GM12878 (cell line): ENCODE measurements at regions not wholly inside any gene's neighbourhood (a gene's known extent, or its start where the extent isn't known, plus 50 kb on each side); places are given as distances from the start of the nearest gene placed in this dataset.

Experiments used
- ATAC-seq: fragments of 200-7000 bp; cut with Tn5 transposase; 3 replicates; pipeline ENCODE4 v1.9.1; 2020; ENCODE audit warnings: mild to moderate bottlenecking, moderate library complexity
- BruUV-seq: library from RNA; stranded (reverse); fragments of 400-500 nt; replicated peaks from 2 replicates; lab custom pipeline; 2021; lab: Mats Ljungman, UMichigan
- CTCF ChIA-PET: fragments of 300-600 bp; sonication (Branson Sonifier 250); formaldehyde crosslinking; extraction: SDS; loops from one replicate; lab custom pipeline; 2021; ENCODE audit warnings: inconsistent platforms; lab: Yijun Ruan, JAX
- POLR2A ChIA-PET: fragments of 350-600 bp; formaldehyde crosslinking; extraction: SDS; loops from one replicate; lab custom pipeline; 2021; ENCODE audit warnings: inconsistent platforms; lab: Charles Lee
- RAD21 ChIA-PET: fragments of 300-600 bp; sonication (Branson Sonifier 250); formaldehyde crosslinking; loops from one replicate; lab custom pipeline; 2023; ENCODE audit warnings: antibody characterized with exemption; ENCODE audit not compliant: unreplicated experiment; lab: Charles Lee
- SMC1A ChIA-PET: fragments of 300-600 bp; sonication (Branson Sonifier 250); formaldehyde crosslinking; loops from one replicate; lab custom pipeline; 2023; ENCODE audit not compliant: unreplicated experiment, uncharacterized antibody; lab: Charles Lee
- DNase-seq: peaks from one replicate; pipeline ENCODE4 v3.0.0-alpha.2; 2011; ENCODE audit warnings: low read depth, low spot score
- FAIRE-seq: peaks from 3 replicates; lab custom pipeline; 2011; peaks lifted over from hg19 to GRCh38; lab: Jason Lieb, UNC
- H2AFZ ChIP-seq: 2 replicates; pipeline ENCODE4 v1.6.0; 2011; ENCODE audit warnings: low read depth, low read length, control low read depth; ENCODE audit not compliant: control insufficient read depth
- H3K27ac ChIP-seq: 2 replicates; pipeline ENCODE4 v1.5.1; 2011; ENCODE audit warnings: control low read depth; ENCODE audit not compliant: control insufficient read depth, insufficient read depth
- H3K27me3 ChIP-seq, 2 experiments: replicated peaks in 1 of 2; 2 replicates each; pipeline versions ENCODE4 v1.6.0 to v1.6.1; 2011; ENCODE audit warnings: low read length in 1 of 2; ENCODE audit not compliant: control insufficient read depth in 2 of 2, insufficient read depth in 2 of 2
- H3K36me3 ChIP-seq, 2 experiments: 2 replicates each; pipeline ENCODE4 v1.5.1; 2011; ENCODE audit warnings: low read length in 1 of 2; ENCODE audit not compliant: control insufficient read depth in 2 of 2, insufficient read depth in 2 of 2
- H3K4me1 ChIP-seq: 2 replicates; pipeline ENCODE4 v1.6.1; 2011; ENCODE audit warnings: mild to moderate bottlenecking, low read length, moderate library complexity, mixed read lengths; ENCODE audit not compliant: control insufficient read depth, insufficient read depth
- H3K4me2 ChIP-seq: 2 replicates; pipeline ENCODE4 v1.6.0; 2011; ENCODE audit warnings: control low read depth; ENCODE audit not compliant: control insufficient read depth, insufficient read depth
- H3K4me3 ChIP-seq: fragments of 200-600 bp; sonication (generic); 2 replicates; pipeline ENCODE4 v1.5.1; 2016
- H3K79me2 ChIP-seq: 2 replicates; pipeline ENCODE4 v1.6.0; 2011; ENCODE audit warnings: low read length; ENCODE audit not compliant: control insufficient read depth, insufficient read depth
- H3K9ac ChIP-seq: 2 replicates; pipeline ENCODE4 v1.8.0; 2011; ENCODE audit warnings: low read length, control low read depth, mixed read lengths; ENCODE audit not compliant: control insufficient read depth, insufficient read depth
- H3K9me3 ChIP-seq: replicated peaks from 3 replicates; pipeline ENCODE4 v1.5.1; 2011; ENCODE audit warnings: mild to moderate bottlenecking, low read length; ENCODE audit not compliant: control insufficient read depth, insufficient read depth
- H4K20me1 ChIP-seq: 2 replicates; pipeline ENCODE4 v1.6.0; 2011; ENCODE audit not compliant: control insufficient read depth, insufficient read depth
- BCLAF1 ChIP-seq: fragments of 450-650 bp; IDR thresholded peaks from 2 replicates; pipeline ENCODE4 v1.6.1; 2017; ENCODE audit warnings: antibody characterized with exemption, mild to moderate bottlenecking, moderate library complexity
- CBFB ChIP-seq: IDR thresholded peaks from 2 replicates; pipeline ENCODE4 v1.6.1; 2016; ENCODE audit warnings: antibody characterized with exemption, low read depth
- CHD1 ChIP-seq: IDR thresholded peaks from 2 replicates; pipeline ENCODE4 v1.6.1; 2012; ENCODE audit warnings: low read depth, low read length, improper control_type of control experiment
- EGR1 ChIP-seq, 2 experiments: IDR thresholded peaks; 1 replicate in 1 of 2; 2 replicates in 1 of 2; pipeline ENCODE4 v1.6.1; 2011 to 2012; ENCODE audit warnings: low read depth in 2 of 2, low read length in 2 of 2, borderline replicate concordance in 1 of 2, mild to moderate bottlenecking in 1 of 2, moderate library complexity in 1 of 2
- FOXM1 ChIP-seq: IDR thresholded peaks from 2 replicates; pipeline ENCODE4 v1.6.1; 2012; ENCODE audit warnings: low read depth, mild to moderate bottlenecking, inconsistent platforms, low read length, moderate library complexity
- KLF5 ChIP-seq: fragments of 450-650 bp; IDR thresholded peaks from 2 replicates; pipeline ENCODE4 v1.6.1; 2014; ENCODE audit warnings: mild to moderate bottlenecking; ENCODE audit not compliant: partially characterized antibody
- LARP7 ChIP-seq: fragments of 450-650 bp; IDR thresholded peaks from 2 replicates; pipeline ENCODE4 v1.6.1; 2017; ENCODE audit warnings: mild to moderate bottlenecking
- MEF2B ChIP-seq: fragments of 450-650 bp; IDR thresholded peaks from 2 replicates; pipeline ENCODE4 v1.6.1; 2018; ENCODE audit warnings: mild to moderate bottlenecking, moderate library complexity; ENCODE audit not compliant: partially characterized antibody, poor library complexity, severe bottlenecking
- NFIC ChIP-seq: IDR thresholded peaks from 2 replicates; pipeline ENCODE4 v1.6.1; 2012; ENCODE audit warnings: low read depth, mild to moderate bottlenecking, inconsistent platforms, low read length, moderate library complexity
- PAX8 ChIP-seq: fragments of 450-650 bp; IDR thresholded peaks from 2 replicates; pipeline ENCODE4 v1.6.1; 2017; ENCODE audit warnings: mild to moderate bottlenecking, moderate library complexity
- RFX5 ChIP-seq: IDR thresholded peaks from 2 replicates; pipeline ENCODE4 v1.6.1; 2011; ENCODE audit warnings: low read depth, low read length, improper control_type of control experiment
- SMAD1 ChIP-seq: fragments of 450-650 bp; IDR thresholded peaks from 2 replicates; pipeline ENCODE4 v1.6.1; 2018; ENCODE audit warnings: mild to moderate bottlenecking, low read depth; ENCODE audit not compliant: partially characterized antibody
- SUZ12 ChIP-seq: fragments of 200-600 bp; sonication (generic); IDR thresholded peaks from one replicate; pipeline ENCODE4 v1.6.1; 2018; ENCODE audit warnings: antibody characterized with exemption, mild to moderate bottlenecking; ENCODE audit not compliant: unreplicated experiment
- TAF1 ChIP-seq: IDR thresholded peaks from 2 replicates; pipeline ENCODE4 v1.6.1; 2011; ENCODE audit warnings: mild to moderate bottlenecking, low read depth, low read length, borderline replicate concordance
- ZBTB33 ChIP-seq: fragments of 450-650 bp; IDR thresholded peaks from 2 replicates; pipeline ENCODE4 v1.6.1; 2017; ENCODE audit warnings: mild to moderate bottlenecking
- WGBS: methylation state at CpG from one replicate; pipeline ENCODE4 v1.1.6; 2016; ENCODE audit warnings: low lambda C conversion rate; ENCODE audit not compliant: insufficient replicate concordance, insufficient coverage; ENCODE audit errors: missing lambda C conversion rate; 5-methylcytosine and 5-hydroxymethylcytosine counted together
- in situ Hi-C: fragments of 300-500 bp; cut with MboI; formaldehyde crosslinking; loops from 9 replicates; pipeline ENCODE4 v1.14.3; 2018; ENCODE audit warnings: mixed read lengths
- intact Hi-C: fragments of 100-400 bp; cut with micrococcal nuclease; formaldehyde crosslinking; loops from one replicate; pipeline ENCODE4 v1.14.2; 2022; ENCODE audit not compliant: unreplicated experiment

- TF ChIP-seq EGR1 (IDR thresholded peaks at IDR 0.05; ENCODE audit: borderline replicate concordance in 1 of 2, low read depth in 2 of 2, low read length in 2 of 2) = no peak
- no peak for TF ChIP-seq TAF1
- TF ChIP-seq, all 136 proteins: peak for 0
- in situ Hi-C loops (no loop called here), intact Hi-C loops (no loop called here)
- DNase-seq (no peak), FAIRE-seq (no peak), ATAC-seq (no peak)
- Histone ChIP-seq H3K4me2 (no peak overlapping the region), H3K9ac (no peak overlapping the region), H3K4me1 (no peaks in the 10 kb centered on the region), H3K4me3 (no peak overlapping the region), H2AFZ (no peak overlapping the region), H3K27me3 (no peaks in the 10 kb centered on the region), H4K20me1 (no peaks in the 10 kb centered on the region), H3K27ac (no peak overlapping the region), H3K79me2 (no peaks in the 10 kb centered on the region), H3K9me3 (no peaks in the 10 kb centered on the region), H3K36me3 (no peaks in the 10 kb centered on the region)
- ChIA-PET POLR2A (no interaction called here), RAD21 (no interaction called here), SMC1A (interaction anchor here (0.6 to 1.5 kb wide), 4 partner anchors 16 to 72 kb away, joined by 3 to 4 read pairs (median 3); no protein-coding TSS in a partner anchor), CTCF (no interaction called here)
- 79% methylated on average over 1 of the region's 1 CpG for WGBS
- no TSS peak for BruUV-seq
These were observed 302.4 kb upstream of the ZNF462 start for GRCh38 chr9:106560540-106560939.

DNA sequence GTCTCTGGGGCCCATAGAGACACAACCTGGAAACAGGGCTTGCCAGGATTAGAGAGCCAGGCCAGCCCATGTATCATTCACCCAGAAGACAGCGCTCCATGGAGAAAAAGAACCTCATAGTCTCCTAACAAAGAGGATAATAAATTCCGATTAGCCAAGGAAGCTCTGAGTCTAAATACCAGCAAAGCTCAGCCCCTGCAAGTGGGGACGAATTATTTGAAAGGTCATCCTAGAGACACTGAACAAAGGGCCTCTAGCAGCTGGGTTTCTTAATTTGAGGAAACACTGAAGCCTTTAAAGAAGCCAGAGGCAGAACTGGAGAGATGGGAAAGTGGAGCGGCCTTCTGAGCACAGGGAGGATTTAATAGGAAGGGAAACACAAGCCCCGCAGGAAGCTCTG is 287.1 kb upstream of the ZNF462 start:
- DNase-seq (no peak), ATAC-seq (no peak), FAIRE-seq (no peak)
- WGBS = 19% methylated on average over 5 of the region's 5 CpGs
- Histone ChIP-seq H3K9ac (no peak overlapping the region), H3K4me2 (no peak overlapping the region), H2AFZ (no peak overlapping the region), H3K4me1 (no peaks in the 10 kb centered on the region), H3K27me3 (no peaks in the 10 kb centered on the region), H3K79me2 (no peaks in the 10 kb centered on the region), H3K36me3 (no peaks in the 10 kb centered on the region), H4K20me1 (no peaks in the 10 kb centered on the region), H3K9me3 (no peaks in the 10 kb centered on the region; the same call in 2 of the 3 replicates), H3K4me3 (no peak overlapping the region), H3K27ac (no peak overlapping the region)
- in situ Hi-C loops = no loop called here
- intact Hi-C loops = no loop called here
- SMC1A ChIA-PET = interaction anchor here (1.5 kb wide), 1 partner anchor 15 kb away, joined by 3 read pairs; no protein-coding TSS in a partner anchor
- POLR2A ChIA-PET = no interaction called here
- CTCF ChIA-PET = no interaction called here
- RAD21 ChIA-PET = no interaction called here
- BruUV-seq = no TSS peak
- TF ChIP-seq SMAD1 = no peak
- no peak for TF ChIP-seq MEF2B
- TF ChIP-seq RFX5 = no peak
- TF ChIP-seq NFIC = no peak
- no peak for TF ChIP-seq SUZ12
- TF ChIP-seq FOXM1 = no peak
- TF ChIP-seq LARP7 = no peak
- no peak for TF ChIP-seq ZBTB33
- TF ChIP-seq KLF5 = no peak
- TF ChIP-seq PAX8 = no peak
- no peak for TF ChIP-seq BCLAF1
- no peak for TF ChIP-seq CHD1
- no peak for TF ChIP-seq CBFB
